UCSD-AML1 (cell line): ENCODE measurements at regions not wholly inside any gene's neighbourhood (a gene's known extent, or its start where the extent isn't known, plus 50 kb on each side); places are given as distances from the start of the nearest gene placed in this dataset.

Experiments
- DNase-seq: peaks from one replicate; lab custom pipeline; 2025; ENCODE audit not compliant: unreplicated experiment; lab: John Stamatoyannopoulos, UW

- peak; percentile 14 for DNase-seq
These were observed 168.0 kb upstream of the IRX3 start for GRCh38 chr16:54454616-54455015.

GRCh38 chr16:54453871-54454270 lies 167.3 kb upstream of the IRX3 start:
- DNase-seq = no peak

GRCh38 chr16:54447576-54448440 lies 161.2 kb upstream of the IRX3 start:
- DNase-seq = peak; percentile 17

GRCh38 chr16:54446639-54447038 lies 160.1 kb upstream of the IRX3 start:
- no peak for DNase-seq

GRCh38 chr16:54444851-54445458 lies 158.4 kb upstream of the IRX3 start:
- DNase-seq = no peak

- DNase-seq = no peak
These were observed 157.3 kb upstream of the IRX3 start for GRCh38 chr16:54443839-54444238.

- DNase-seq = no peak
These were observed 156.8 kb upstream of the IRX3 start for GRCh38 chr16:54443352-54443751.

GRCh38 chr16:54442864-54443263 lies 156.3 kb upstream of the IRX3 start:
- DNase-seq = no peak

- DNase-seq = no peak
These were observed 151.9 kb upstream of the IRX3 start for GRCh38 chr16:54438469-54438868.

GRCh38 chr16:54437921-54438320 lies 151.3 kb upstream of the IRX3 start:
- DNase-seq = no peak

GRCh38 chr16:54437401-54437800 lies 150.8 kb upstream of the IRX3 start:
- no peak for DNase-seq

- no peak for DNase-seq
These were observed 149.8 kb upstream of the IRX3 start for GRCh38 chr16:54436346-54436745.

- DNase-seq = no peak
These were observed 148.3 kb upstream of the IRX3 start for GRCh38 chr16:54434859-54435258.

GRCh38 chr16:54432897-54433229 lies 146.3 kb upstream of the IRX3 start:
- DNase-seq = no peak

GRCh38 chr16:54431997-54432896 lies 145.7 kb upstream of the IRX3 start:
- DNase-seq = no peak

GRCh38 chr16:54431041-54431996 lies 144.7 kb upstream of the IRX3 start:
- DNase-seq = no peak

GRCh38 chr16:54430491-54431030 lies 144.0 kb upstream of the IRX3 start:
- DNase-seq = no peak

GRCh38 chr16:54429029-54429428 lies 142.4 kb upstream of the IRX3 start:
- no peak for DNase-seq

GRCh38 chr16:54426553-54426849 lies 139.9 kb upstream of the IRX3 start:
- DNase-seq = no peak
